ENCODE measurements at regions not wholly inside any gene's neighbourhood (a gene's known extent, or its start where the extent isn't known, plus 50 kb on each side); places are given as distances from the start of the nearest gene placed in this dataset.

- Histone ChIP-seq H3K36me3 (ENCODE audit: control insufficient read depth in 2 of 2, extremely low read depth in 1 of 2, insufficient read depth in 2 of 2, low read length in 2 of 2) (no peaks in the 10 kb centered on the region), H3K79me2 (ENCODE audit: control insufficient read depth, insufficient read depth, low read length) (no peaks in the 10 kb centered on the region), H3K4me3 (replicated peaks in 1 of 3; ENCODE audit: insufficient read depth in 1 of 3, low read depth in 1 of 3, low read length in 3 of 3) (no peak overlapping the region), H3K27ac (ENCODE audit: insufficient read depth, low read depth, low read length) (no peak overlapping the region), H3K9ac (replicated peaks; ENCODE audit: extremely low read depth, insufficient read depth, low read length) (no peak overlapping the region), H3K9me1 (replicated peaks; ENCODE audit: control insufficient read depth, extremely low read depth, insufficient read depth, low read length) (no peaks in the 10 kb centered on the region), H3K4me1 (ENCODE audit: control insufficient read depth, extremely low read depth, insufficient read depth, low read length) (peaks cover 7% of the 10 kb centered on the region), H4K20me1 (replicated peaks; ENCODE audit: control insufficient read depth, extremely low read depth, insufficient read depth, low read length) (no peaks in the 10 kb centered on the region), H3K9me3 (replicated peaks; ENCODE audit: control insufficient read depth, insufficient read depth, low read length) (no peaks in the 10 kb centered on the region), H2AFZ (ENCODE audit: low read depth, low read length) (no peak overlapping the region), H3K4me2 (ENCODE audit: insufficient read depth, low read length) (no peak overlapping the region), H3K27me3 (ENCODE audit: control insufficient read depth in 2 of 2, insufficient read depth in 2 of 2, low read length in 2 of 2) (no peaks in the 10 kb centered on the region)
- no TSS peak for BruUV-seq (replicated peaks)
- intact Hi-C loops (cut with micrococcal nuclease) = no loop called here
- DNase-seq (ENCODE audit: low read depth, low spot score) = peak; percentile 44
- FAIRE-seq = no peak
- dilution Hi-C loops (cut with MboI; ENCODE audit: extremely low pct_ligation_motif_present, low sequenced_read_pairs) = no loop called here
- TF ChIP-seq GATA2 (IDR thresholded peaks at IDR 0.05; ENCODE audit: insufficient read depth, insufficient read length, low read depth, low read length) (peak; percentile 86), MAX (IDR thresholded peaks at IDR 0.05; ENCODE audit: insufficient read depth, insufficient read length) (no peak), CTCF (IDR thresholded peaks at IDR 0.05; ENCODE audit: extremely low read depth in 1 of 2, insufficient read depth in 1 of 2, low read depth in 1 of 2, low read length in 2 of 2) (no peak)
- ChIA-PET CTCF (interaction anchor here (0.6 to 1.8 kb wide), 2 partner anchors 10 to 22 kb away, joined by 3 to 7 read pairs; no protein-coding TSS in a partner anchor), POLR2A (no interaction called here)
Measured at GRCh38 chr7:25282194-25282593, 53.9 kb upstream of the NPVF start.

- H3K4me2 ChIP-seq (ENCODE audit: insufficient read depth, low read length) = no peak overlapping the region
- TF ChIP-seq MAX (IDR thresholded peaks at IDR 0.05; ENCODE audit: insufficient read depth, insufficient read length) = no peak
- TF ChIP-seq MYC (IDR thresholded peaks at IDR 0.05; ENCODE audit: low read depth, low read length) = no peak
- no peak for TF ChIP-seq POLR2A (IDR thresholded peaks at IDR 0.05; ENCODE audit: low read depth, low read length)
- TF ChIP-seq GATA2 (IDR thresholded peaks at IDR 0.05; ENCODE audit: insufficient read depth, insufficient read length, low read depth, low read length) = no peak
- no peak for TF ChIP-seq CTCF (IDR thresholded peaks at IDR 0.05; ENCODE audit: extremely low read depth in 1 of 2, insufficient read depth in 1 of 2, low read depth in 1 of 2, low read length in 2 of 2)
- TF ChIP-seq FOS (IDR thresholded peaks at IDR 0.05; ENCODE audit: borderline replicate concordance, insufficient read depth, low read length) = no peak
- TF ChIP-seq JUN (IDR thresholded peaks at IDR 0.05; ENCODE audit: borderline replicate concordance, insufficient read depth, insufficient read length, low read depth) = no peak
- no peak for TF ChIP-seq EZH2 (IDR thresholded peaks at IDR 0.05; ENCODE audit: borderline replicate concordance, low read depth, low read length, severe bottlenecking)
- TF ChIP-seq POLR2AphosphoS5 (IDR thresholded peaks at IDR 0.05; ENCODE audit: insufficient read depth, low read depth, low read length) = no peak
- no peaks in the 10 kb centered on the region for H3K9me3 ChIP-seq (replicated peaks; ENCODE audit: control insufficient read depth, insufficient read depth, low read length)
- H3K4me1 ChIP-seq (ENCODE audit: control insufficient read depth, extremely low read depth, insufficient read depth, low read length) = peaks cover 6% of the 10 kb centered on the region
- H3K9ac ChIP-seq (replicated peaks; ENCODE audit: extremely low read depth, insufficient read depth, low read length) = no peak overlapping the region
- no peaks in the 10 kb centered on the region for H3K36me3 ChIP-seq (ENCODE audit: control insufficient read depth in 2 of 2, extremely low read depth in 1 of 2, insufficient read depth in 2 of 2, low read length in 2 of 2)
- ChIA-PET CTCF (interaction anchor here (1.4 to 1.9 kb wide), 3 partner anchors 12 to 27 kb away, joined by 3 to 7 read pairs (median 4); no protein-coding TSS in a partner anchor), POLR2A (no interaction called here)
- H3K27ac ChIP-seq (ENCODE audit: insufficient read depth, low read depth, low read length) = no peak overlapping the region
- BruUV-seq (replicated peaks) = no TSS peak
- H2AFZ ChIP-seq (ENCODE audit: low read depth, low read length) = no peak overlapping the region
- DNase-seq (ENCODE audit: low read depth, low spot score) = no peak
- no peak for FAIRE-seq
- no peaks in the 10 kb centered on the region for H3K79me2 ChIP-seq (ENCODE audit: control insufficient read depth, insufficient read depth, low read length)
- intact Hi-C loops (cut with micrococcal nuclease) = no loop called here
- H4K20me1 ChIP-seq (replicated peaks; ENCODE audit: control insufficient read depth, extremely low read depth, insufficient read depth, low read length) = no peaks in the 10 kb centered on the region
- no peaks in the 10 kb centered on the region for H3K27me3 ChIP-seq (ENCODE audit: control insufficient read depth in 2 of 2, insufficient read depth in 2 of 2, low read length in 2 of 2)
- no peak overlapping the region for H3K4me3 ChIP-seq (replicated peaks in 1 of 3; ENCODE audit: insufficient read depth in 1 of 3, low read depth in 1 of 3, low read length in 3 of 3)
- dilution Hi-C loops (cut with MboI; ENCODE audit: extremely low pct_ligation_motif_present, low sequenced_read_pairs) = no loop called here
- H3K9me1 ChIP-seq (replicated peaks; ENCODE audit: control insufficient read depth, extremely low read depth, insufficient read depth, low read length) = no peaks in the 10 kb centered on the region
Measured at GRCh38 chr7:25286756-25287155, 58.5 kb upstream of the NPVF start.
